Brain microvascular endothelial cell (primary cell): ENCODE measurements at regions not wholly inside any gene's neighbourhood (a gene's known extent, or its start where the extent isn't known, plus 50 kb on each side); places are given as distances from the start of the nearest gene placed in this dataset.
"Not testable (repeated sequence)": the region's sequence is repeated elsewhere in the genome, so short reads cannot be mapped to it uniquely, and the experiment has no call there.

ENCODE experiments used
- DNase-seq: peaks from one replicate; pipeline ENCODE4 v3.0.0-alpha.2; 2020
- H3K27ac ChIP-seq: fragments of 250-450 bp; sonication (Bioruptor Pico); 2 replicates; pipeline ENCODE4 v1.5.1; 2020; ENCODE audit warnings: mild to moderate bottlenecking, moderate library complexity
- H3K27me3 ChIP-seq: fragments of 250-450 bp; sonication (Bioruptor Pico); replicated peaks from 2 replicates; pipeline ENCODE4 v1.5.1; 2020; ENCODE audit warnings: mild to moderate bottlenecking
- H3K36me3 ChIP-seq: fragments of 250-450 bp; sonication (Bioruptor Pico); replicated peaks from 2 replicates; pipeline ENCODE4 v1.5.1; 2020; ENCODE audit warnings: mild to moderate bottlenecking
- H3K4me3 ChIP-seq: 2 replicates; pipeline ENCODE4 v1.5.1; 2011; ENCODE audit warnings: low read depth, mild to moderate bottlenecking, control low read depth, low read length, moderate library complexity
- CTCF ChIP-seq: IDR thresholded peaks from 2 replicates; pipeline ENCODE4 v1.5.1; 2011; ENCODE audit warnings: low read depth, mild to moderate bottlenecking, moderate library complexity, low read length, control low read depth, inconsistent platforms; ENCODE audit errors: missing control alignments
- in situ Hi-C: cut with HindIII; loops from 2 replicates; pipeline ENCODE4 v1.10.0; 2017; ENCODE audit warnings: low sequenced_read_pairs, low pct_ligation_motif_present

- in situ Hi-C loops: no loop called here
- DNase-seq: no peak
Observed at GRCh38 chr19:30111021-30111855, 169.2 kb downstream of the URI1 start.

GRCh38 chr19:30112171-30112570 is 170.1 kb downstream of the URI1 start:
- no peak for TF ChIP-seq CTCF
- Histone ChIP-seq H3K4me3 (no peak overlapping the region), H3K27ac (no peak overlapping the region), H3K36me3 (no peaks in the 10 kb centered on the region), H3K27me3 (no peaks in the 10 kb centered on the region)
- in situ Hi-C loops: no loop called here
- DNase-seq: no peak

More at GRCh38 chr19:30111021-30111855, 169.2 kb downstream of the URI1 start:
- H3K4me3 ChIP-seq: no peak overlapping the region
- no peak for TF ChIP-seq CTCF
- H3K36me3 ChIP-seq: no peaks in the 10 kb centered on the region
- H3K27ac ChIP-seq: no peak overlapping the region
- H3K27me3 ChIP-seq: no peaks in the 10 kb centered on the region

GRCh38 chr19:30112666-30113065 is 170.6 kb downstream of the URI1 start:
- no peak for TF ChIP-seq CTCF
- in situ Hi-C loops: no loop called here
- H3K36me3 ChIP-seq: no peaks in the 10 kb centered on the region
- H3K4me3 ChIP-seq: no peak overlapping the region
- H3K27me3 ChIP-seq: no peaks in the 10 kb centered on the region
- DNase-seq: no peak
- no peak overlapping the region for H3K27ac ChIP-seq

GRCh38 chr19:30113186-30113585 is 171.1 kb downstream of the URI1 start:
- in situ Hi-C loops: no loop called here
- TF ChIP-seq CTCF: no peak
- H3K27ac ChIP-seq: no peak overlapping the region
- no peak for DNase-seq
- H3K36me3 ChIP-seq: no peaks in the 10 kb centered on the region
- H3K4me3 ChIP-seq: no peak overlapping the region
- H3K27me3 ChIP-seq: no peaks in the 10 kb centered on the region

- H3K4me3 ChIP-seq, DNase-seq, H3K36me3 ChIP-seq, in situ Hi-C loops, H3K27ac ChIP-seq, H3K27me3 ChIP-seq: not testable (repeated sequence)
Observed at GRCh38 chr19:30114095-30114494, 172.1 kb downstream of the URI1 start.

- TF ChIP-seq CTCF: no peak
- Histone ChIP-seq H3K4me3 (no peak overlapping the region), H3K36me3 (no peaks in the 10 kb centered on the region), H3K27me3 (no peaks in the 10 kb centered on the region), H3K27ac (no peak overlapping the region)
- no peak for DNase-seq
- in situ Hi-C loops: no loop called here
Observed at GRCh38 chr19:30115947-30116346, 173.9 kb downstream of the URI1 start.
